ENCODE measurements at regions not wholly inside any gene's neighbourhood (a gene's known extent, or its start where the extent isn't known, plus 50 kb on each side); places are given as distances from the start of the nearest gene placed in this dataset.

DNA sequence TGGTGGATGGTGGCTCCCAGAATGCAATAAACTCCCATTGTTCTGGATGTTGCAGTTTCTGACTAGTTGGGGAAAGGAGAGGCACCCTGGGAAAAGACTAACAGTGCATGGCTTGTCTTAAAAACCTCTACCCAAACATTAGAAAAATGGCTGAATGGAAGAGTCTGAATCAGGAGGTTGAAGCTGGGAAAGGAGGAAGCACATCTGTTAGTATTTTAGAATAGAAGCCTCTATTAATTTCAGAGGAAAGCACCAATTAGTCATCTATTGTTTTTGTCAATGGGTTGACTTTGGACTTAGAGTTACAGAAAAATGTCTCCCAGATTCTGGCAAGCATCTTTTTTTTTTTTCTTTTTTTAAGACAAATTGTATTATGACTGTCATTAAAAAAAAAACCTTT lies 56.1 kb upstream of the ELMO1 start:
- no peak for TF ChIP-seq ZNF555 (tag by site-specific recombination; conservative IDR thresholded peaks at IDR 0.05)
- TF ChIP-seq ZBTB20 (tag by site-specific recombination; IDR thresholded peaks at IDR 0.05), result no peak
- no peak for TF ChIP-seq ZNF19 (tag by site-specific recombination; IDR thresholded peaks at IDR 0.05; ENCODE audit: low read depth)
- TF ChIP-seq ZBTB48 (tag by site-specific recombination; IDR thresholded peaks at IDR 0.05), result no peak
- TF ChIP-seq, protein P1, sequence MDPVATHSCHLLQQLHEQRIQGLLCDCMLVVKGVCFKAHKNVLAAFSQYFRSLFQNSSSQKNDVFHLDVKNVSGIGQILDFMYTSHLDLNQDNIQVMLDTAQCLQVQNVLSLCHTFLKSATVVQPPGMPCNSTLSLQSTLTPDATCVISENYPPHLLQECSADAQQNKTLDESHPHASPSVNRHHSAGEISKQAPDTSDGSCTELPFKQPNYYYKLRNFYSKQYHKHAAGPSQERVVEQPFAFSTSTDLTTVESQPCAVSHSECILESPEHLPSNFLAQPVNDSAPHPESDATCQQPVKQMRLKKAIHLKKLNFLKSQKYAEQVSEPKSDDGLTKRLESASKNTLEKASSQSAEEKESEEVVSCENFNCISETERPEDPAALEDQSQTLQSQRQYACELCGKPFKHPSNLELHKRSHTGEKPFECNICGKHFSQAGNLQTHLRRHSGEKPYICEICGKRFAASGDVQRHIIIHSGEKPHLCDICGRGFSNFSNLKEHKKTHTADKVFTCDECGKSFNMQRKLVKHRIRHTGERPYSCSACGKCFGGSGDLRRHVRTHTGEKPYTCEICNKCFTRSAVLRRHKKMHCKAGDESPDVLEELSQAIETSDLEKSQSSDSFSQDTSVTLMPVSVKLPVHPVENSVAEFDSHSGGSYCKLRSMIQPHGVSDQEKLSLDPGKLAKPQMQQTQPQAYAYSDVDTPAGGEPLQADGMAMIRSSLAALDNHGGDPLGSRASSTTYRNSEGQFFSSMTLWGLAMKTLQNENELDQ (tag by site-specific recombination; IDR thresholded peaks at IDR 0.05; ENCODE audit: low read depth), result no peak
- TF ChIP-seq, protein P2, sequence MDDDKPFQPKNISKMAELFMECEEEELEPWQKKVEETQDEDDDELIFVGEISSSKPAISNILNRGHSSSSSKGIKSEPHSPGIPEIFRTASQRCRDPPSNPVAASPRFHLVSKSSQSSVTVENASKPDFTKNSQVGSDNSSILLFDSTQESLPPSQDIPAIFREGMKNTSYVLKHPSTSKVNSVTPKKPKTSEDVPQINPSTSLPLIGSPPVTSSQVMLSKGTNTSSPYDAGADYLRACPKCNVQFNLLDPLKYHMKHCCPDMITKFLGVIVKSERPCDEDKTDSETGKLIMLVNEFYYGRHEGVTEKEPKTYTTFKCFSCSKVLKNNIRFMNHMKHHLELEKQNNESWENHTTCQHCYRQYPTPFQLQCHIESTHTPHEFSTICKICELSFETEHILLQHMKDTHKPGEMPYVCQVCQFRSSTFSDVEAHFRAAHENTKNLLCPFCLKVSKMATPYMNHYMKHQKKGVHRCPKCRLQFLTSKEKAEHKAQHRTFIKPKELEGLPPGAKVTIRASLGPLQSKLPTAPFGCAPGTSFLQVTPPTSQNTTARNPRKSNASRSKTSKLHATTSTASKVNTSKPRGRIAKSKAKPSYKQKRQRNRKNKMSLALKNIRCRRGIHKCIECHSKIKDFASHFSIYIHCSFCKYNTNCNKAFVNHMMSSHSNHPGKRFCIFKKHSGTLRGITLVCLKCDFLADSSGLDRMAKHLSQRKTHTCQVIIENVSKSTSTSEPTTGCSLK (tag by site-specific recombination; IDR thresholded peaks at IDR 0.05), result no peak
- no peak for TF ChIP-seq MYNN (tag by site-specific recombination; IDR thresholded peaks at IDR 0.05; ENCODE audit: borderline replicate concordance)
- TF ChIP-seq ZNF658 (tag by site-specific recombination; IDR thresholded peaks at IDR 0.05), result no peak
- TF ChIP-seq ZFP69B (tag by site-specific recombination; IDR thresholded peaks at IDR 0.05), result no peak
- TF ChIP-seq SALL2 (tag by site-specific recombination; IDR thresholded peaks at IDR 0.05; ENCODE audit: borderline replicate concordance), result no peak
- TF ChIP-seq, protein P3, sequence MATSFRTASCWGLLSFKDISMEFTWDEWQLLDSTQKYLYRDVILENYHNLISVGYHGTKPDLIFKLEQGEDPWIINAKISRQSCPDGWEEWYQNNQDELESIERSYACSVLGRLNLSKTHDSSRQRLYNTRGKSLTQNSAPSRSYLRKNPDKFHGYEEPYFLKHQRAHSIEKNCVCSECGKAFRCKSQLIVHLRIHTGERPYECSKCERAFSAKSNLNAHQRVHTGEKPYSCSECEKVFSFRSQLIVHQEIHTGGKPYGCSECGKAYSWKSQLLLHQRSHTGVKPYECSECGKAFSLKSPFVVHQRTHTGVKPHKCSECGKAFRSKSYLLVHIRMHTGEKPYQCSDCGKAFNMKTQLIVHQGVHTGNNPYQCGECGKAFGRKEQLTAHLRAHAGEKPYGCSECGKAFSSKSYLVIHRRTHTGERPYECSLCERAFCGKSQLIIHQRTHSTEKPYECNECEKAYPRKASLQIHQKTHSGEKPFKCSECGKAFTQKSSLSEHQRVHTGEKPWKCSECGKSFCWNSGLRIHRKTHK (tag by site-specific recombination; IDR thresholded peaks at IDR 0.05), result no peak
- no peak for TF ChIP-seq ZFP3 (tag by site-specific recombination; IDR thresholded peaks at IDR 0.05; ENCODE audit: low read depth)
- no peak for TF ChIP-seq ZSCAN16 (tag by site-specific recombination; IDR thresholded peaks at IDR 0.05)
- no peak for TF ChIP-seq ZNF571 (tag by site-specific recombination; IDR thresholded peaks at IDR 0.05)
- no peak for TF ChIP-seq ZFHX2 (tag by site-specific recombination; conservative IDR thresholded peaks at IDR 0.05)
- TF ChIP-seq ZNF426 (tag by site-specific recombination; IDR thresholded peaks at IDR 0.05), result no peak
- Histone ChIP-seq H3K36me3 (ENCODE audit: control insufficient read depth in 2 of 2, insufficient read depth in 1 of 2, low read length in 2 of 2) (no peaks in the 10 kb centered on the region), H3K27ac (ENCODE audit: extremely low read depth, low read depth, low read length) (no peak overlapping the region), H3K4me3 (ENCODE audit: low read depth, low read length) (no peak overlapping the region), H3K4me1 (ENCODE audit: control insufficient read depth, insufficient read depth, low read length) (no peaks in the 10 kb centered on the region), H3K9me3 (ENCODE audit: control insufficient read depth, insufficient read depth, low read depth, low read length) (no peaks in the 10 kb centered on the region)
- ChIA-PET POLR2A (no interaction called here), CTCF (interaction anchor here (0.7 to 5.7 kb wide), 3 partner anchors 9 to 1028 kb away, joined by 3 to 57 read pairs (median 3); no protein-coding TSS in a partner anchor)

DNA sequence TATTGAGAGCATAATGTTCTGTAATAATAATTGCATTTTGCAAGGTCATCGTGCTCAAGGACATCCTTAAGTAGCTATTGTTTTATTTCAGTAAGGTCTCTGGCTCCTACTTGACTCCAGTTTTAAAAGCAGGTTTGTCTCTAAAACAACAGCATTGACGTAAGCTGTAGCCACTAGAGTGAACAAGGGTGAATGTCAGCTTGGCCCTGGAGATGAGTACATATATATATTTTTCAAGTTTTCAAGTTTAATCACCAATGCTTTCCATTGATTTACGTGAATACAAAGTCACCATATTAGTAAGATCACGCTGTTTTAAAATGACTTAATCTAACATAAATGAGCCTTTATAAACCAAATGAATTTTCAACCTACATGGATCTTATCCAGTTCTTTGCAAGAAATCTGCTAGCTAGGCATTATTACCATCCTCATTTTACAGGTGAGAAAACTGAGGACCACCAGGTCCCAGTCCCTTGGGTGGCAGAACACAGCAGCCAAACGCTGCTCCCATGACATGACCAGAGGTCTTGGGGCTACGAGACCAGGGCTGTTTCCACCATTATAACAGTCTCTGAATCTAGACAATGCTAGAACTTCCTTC lies 57.2 kb upstream of the ELMO1 start:
- POLR2A ChIA-PET, result no interaction called here
- Histone ChIP-seq H3K27ac (ENCODE audit: extremely low read depth, low read depth, low read length) (no peak overlapping the region), H3K9me3 (ENCODE audit: control insufficient read depth, insufficient read depth, low read depth, low read length) (no peaks in the 10 kb centered on the region), H3K4me1 (ENCODE audit: control insufficient read depth, insufficient read depth, low read length) (no peaks in the 10 kb centered on the region), H3K4me3 (ENCODE audit: low read depth, low read length) (no peak overlapping the region), H3K36me3 (ENCODE audit: control insufficient read depth in 2 of 2, insufficient read depth in 1 of 2, low read length in 2 of 2) (no peaks in the 10 kb centered on the region)
- CTCF ChIA-PET, result interaction anchor here (0.7 to 5.7 kb wide), 3 partner anchors 10 to 270 kb away, joined by 3 to 57 read pairs (median 3); no protein-coding TSS in a partner anchor
- TF ChIP-seq, protein P4, sequence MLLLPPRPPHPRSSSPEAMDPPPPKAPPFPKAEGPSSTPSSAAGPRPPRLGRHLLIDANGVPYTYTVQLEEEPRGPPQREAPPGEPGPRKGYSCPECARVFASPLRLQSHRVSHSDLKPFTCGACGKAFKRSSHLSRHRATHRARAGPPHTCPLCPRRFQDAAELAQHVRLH (tag by site-specific recombination; IDR thresholded peaks at IDR 0.05), result no peak
- TF ChIP-seq, protein P5, sequence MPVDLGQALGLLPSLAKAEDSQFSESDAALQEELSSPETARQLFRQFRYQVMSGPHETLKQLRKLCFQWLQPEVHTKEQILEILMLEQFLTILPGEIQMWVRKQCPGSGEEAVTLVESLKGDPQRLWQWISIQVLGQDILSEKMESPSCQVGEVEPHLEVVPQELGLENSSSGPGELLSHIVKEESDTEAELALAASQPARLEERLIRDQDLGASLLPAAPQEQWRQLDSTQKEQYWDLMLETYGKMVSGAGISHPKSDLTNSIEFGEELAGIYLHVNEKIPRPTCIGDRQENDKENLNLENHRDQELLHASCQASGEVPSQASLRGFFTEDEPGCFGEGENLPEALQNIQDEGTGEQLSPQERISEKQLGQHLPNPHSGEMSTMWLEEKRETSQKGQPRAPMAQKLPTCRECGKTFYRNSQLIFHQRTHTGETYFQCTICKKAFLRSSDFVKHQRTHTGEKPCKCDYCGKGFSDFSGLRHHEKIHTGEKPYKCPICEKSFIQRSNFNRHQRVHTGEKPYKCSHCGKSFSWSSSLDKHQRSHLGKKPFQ (tag by site-specific recombination; IDR thresholded peaks at IDR 0.05), result no peak
- TF ChIP-seq ZNF621 (tag by site-specific recombination; IDR thresholded peaks at IDR 0.05), result no peak
- no peak for TF ChIP-seq ZNF776 (tag by site-specific recombination; IDR thresholded peaks at IDR 0.05; ENCODE audit: borderline replicate concordance)

All from HEK293 (cell line).